ENCODE measurements at regions not wholly inside any gene's neighbourhood (a gene's known extent, or its start where the extent isn't known, plus 50 kb on each side); places are given as distances from the start of the nearest gene placed in this dataset.

DNA sequence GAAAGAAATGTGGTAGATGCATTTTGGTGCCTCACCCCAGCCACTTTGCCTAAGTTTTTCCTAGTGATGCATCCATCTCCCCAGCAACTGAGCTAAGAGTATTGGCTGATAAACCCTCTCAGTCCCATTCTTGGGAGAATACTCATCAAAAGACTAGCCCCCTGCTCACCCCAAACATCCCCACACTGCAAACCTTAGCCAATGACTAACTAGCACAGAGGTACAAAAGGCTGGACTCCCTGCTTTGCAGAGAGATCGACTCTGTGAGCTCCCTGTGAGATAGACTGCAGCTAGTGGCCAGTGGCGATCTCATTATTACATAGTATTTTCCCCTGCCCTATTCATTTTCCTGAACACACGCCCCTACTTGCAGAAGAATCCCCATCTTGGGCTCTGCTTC is 155.3 kb downstream of the HHIPL2 start:
- TF ChIP-seq, protein P1, sequence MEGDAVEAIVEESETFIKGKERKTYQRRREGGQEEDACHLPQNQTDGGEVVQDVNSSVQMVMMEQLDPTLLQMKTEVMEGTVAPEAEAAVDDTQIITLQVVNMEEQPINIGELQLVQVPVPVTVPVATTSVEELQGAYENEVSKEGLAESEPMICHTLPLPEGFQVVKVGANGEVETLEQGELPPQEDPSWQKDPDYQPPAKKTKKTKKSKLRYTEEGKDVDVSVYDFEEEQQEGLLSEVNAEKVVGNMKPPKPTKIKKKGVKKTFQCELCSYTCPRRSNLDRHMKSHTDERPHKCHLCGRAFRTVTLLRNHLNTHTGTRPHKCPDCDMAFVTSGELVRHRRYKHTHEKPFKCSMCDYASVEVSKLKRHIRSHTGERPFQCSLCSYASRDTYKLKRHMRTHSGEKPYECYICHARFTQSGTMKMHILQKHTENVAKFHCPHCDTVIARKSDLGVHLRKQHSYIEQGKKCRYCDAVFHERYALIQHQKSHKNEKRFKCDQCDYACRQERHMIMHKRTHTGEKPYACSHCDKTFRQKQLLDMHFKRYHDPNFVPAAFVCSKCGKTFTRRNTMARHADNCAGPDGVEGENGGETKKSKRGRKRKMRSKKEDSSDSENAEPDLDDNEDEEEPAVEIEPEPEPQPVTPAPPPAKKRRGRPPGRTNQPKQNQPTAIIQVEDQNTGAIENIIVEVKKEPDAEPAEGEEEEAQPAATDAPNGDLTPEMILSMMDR (IDR thresholded peaks at IDR 0.05; ENCODE audit: low read depth, low read length) = no peak
- DNase-seq (ENCODE audit: extremely low read depth, low read depth) = no peak

DNA sequence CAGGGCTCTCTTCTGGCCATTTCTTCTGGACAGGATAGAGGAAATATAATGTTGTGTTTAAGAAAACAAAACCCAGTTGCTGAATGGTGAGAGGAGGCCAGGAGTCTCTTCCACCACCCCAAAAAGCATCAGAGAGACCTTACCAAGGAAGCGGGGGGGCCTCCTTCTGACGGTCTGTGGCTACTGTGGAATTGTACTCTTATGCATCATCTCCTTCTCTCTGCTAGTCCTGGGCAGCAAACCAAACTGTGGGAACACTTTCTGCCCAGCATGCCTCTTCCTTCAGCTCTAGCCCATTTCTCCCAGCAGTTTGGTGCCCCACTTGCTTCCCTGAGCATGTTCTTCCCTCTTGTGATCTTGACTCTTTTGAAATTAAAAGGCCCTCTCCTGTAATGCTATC is 157.7 kb downstream of the HHIPL2 start:
- TF ChIP-seq, protein P1 (IDR thresholded peaks at IDR 0.05; ENCODE audit: low read depth, low read length) = no peak
- no peak for DNase-seq (ENCODE audit: extremely low read depth, low read depth)

DNA sequence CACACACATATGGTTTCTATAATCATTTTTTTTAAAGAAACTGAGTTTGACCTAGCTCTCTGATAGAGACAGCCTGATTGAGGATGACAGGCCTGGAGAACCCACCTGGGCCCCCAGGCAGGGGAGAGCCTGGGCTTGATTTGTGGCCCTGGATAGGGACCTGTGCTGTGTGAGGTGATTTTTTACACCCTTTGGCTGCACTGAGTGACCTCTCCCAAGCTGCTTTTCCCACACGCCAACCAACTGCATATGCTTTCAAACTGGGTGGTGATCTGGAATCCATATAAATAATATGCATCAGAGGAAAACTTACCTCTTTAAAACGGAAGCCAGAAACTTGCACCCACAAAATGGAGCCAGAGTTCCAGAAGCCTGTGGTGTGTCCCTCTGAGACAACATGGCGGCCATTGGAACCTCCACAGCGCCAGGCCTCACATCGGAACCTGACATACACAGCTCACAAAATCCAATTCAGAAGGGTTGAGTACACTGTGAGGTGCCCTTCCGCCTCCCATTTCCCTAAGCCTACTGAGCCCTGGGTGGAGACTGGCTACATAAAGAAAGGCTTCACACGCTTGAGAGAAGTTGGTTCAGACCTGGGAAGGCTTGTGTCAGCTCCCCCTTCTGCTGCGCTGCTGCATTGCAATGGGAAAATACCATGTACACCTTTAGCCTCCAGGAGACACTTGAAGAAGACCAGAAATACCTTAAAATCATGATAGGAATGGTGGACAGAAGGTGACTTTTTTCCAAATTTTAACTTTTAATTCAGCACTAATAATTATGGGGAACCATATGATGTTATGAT is 160.7 kb downstream of the HHIPL2 start:
- TF ChIP-seq, protein P1 (IDR thresholded peaks at IDR 0.05; ENCODE audit: low read depth, low read length) = no peak; the same call in 1 of the 2 replicates
- DNase-seq (ENCODE audit: extremely low read depth, low read depth) = no peak

DNA sequence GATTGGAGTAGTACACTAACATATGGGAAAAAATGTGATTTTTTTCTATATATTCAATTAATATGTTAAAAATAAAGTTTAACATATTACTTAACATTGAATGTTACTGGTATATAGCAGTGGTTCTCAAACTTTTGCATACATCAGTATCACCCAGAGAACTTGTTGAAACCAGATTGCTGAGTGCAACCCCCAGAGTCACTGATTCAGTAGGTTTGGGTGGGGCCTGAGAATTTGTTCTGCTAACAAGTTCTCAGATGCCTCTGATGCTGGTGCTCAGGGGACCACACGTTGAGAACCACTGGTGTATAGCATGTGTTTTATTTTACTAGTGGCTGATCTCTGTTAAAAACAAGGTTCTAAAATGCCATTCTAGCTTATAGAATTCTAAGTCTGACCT is 161.9 kb downstream of the HHIPL2 start:
- TF ChIP-seq, protein P1 (IDR thresholded peaks at IDR 0.05; ENCODE audit: low read depth, low read length) = no peak
- DNase-seq (ENCODE audit: extremely low read depth, low read depth) = no peak

DNA sequence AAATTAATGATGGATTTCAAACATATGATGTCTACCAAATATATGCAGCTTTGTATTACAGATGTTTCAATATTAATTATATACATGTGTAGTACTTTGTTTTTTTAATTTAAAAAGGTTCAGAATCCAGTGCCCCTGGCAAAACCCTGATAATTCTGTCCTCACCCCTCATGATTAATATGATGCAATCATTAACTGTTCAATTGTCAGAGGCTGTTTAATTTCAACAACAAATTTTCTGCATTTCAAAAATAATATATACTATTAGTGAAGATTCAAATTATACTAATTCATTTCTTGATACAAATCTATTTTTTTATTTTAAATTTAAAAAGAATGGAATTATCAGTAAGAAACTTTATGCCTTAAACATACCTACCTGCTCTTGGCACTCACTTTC is 162.6 kb downstream of the HHIPL2 start:
- DNase-seq (ENCODE audit: extremely low read depth, low read depth) = no peak
- TF ChIP-seq, protein P1 (IDR thresholded peaks at IDR 0.05; ENCODE audit: low read depth, low read length) = no peak

DNA sequence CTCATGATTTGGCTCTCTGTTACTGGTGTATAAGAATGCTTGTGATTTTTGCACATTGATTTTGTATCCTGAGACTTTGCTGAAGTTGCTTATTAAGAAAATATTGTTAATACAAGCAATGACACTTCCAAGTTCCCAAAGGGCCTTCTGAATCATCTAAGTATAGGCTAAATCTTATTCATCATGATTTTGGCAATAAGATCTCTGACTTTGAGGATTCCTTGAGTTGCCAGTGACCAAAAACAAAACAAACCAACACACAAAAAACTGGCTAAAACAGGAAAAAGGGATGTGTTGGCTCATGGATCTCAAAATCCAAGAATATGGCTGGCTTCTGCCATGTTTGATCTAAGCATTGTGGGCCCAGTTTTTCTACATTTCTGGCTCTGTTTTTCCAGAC is 163.4 kb downstream of the HHIPL2 start:
- DNase-seq (ENCODE audit: extremely low read depth, low read depth) = no peak

DNA sequence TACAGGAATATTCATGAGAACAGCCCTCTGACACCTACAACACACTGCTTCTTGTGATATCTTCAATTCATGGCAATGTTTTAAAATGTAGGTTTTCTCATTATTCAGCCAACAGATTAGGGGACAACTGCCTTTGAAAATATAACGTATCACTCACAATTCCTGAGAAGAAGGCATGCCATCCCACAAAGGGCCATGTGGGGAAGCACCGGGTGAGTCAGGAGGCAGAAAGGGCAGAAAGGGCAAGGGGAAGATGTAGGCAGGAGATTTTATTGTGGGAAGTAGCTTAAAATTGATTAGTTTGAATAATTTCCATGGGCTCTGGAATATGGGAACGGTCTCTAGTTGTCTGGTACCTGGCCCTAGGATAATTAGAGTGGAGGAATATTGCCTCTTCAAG is 165.7 kb downstream of the HHIPL2 start:
- TF ChIP-seq, protein P1 (IDR thresholded peaks at IDR 0.05; ENCODE audit: low read depth, low read length) = no peak
- DNase-seq (ENCODE audit: extremely low read depth, low read depth) = no peak

More for the DNA sequence above, 163.4 kb downstream of the HHIPL2 start:
- TF ChIP-seq, protein P1 (IDR thresholded peaks at IDR 0.05; ENCODE audit: low read depth, low read length) = no peak
